ENCODE measurements at regions not wholly inside any gene's neighbourhood (a gene's known extent, or its start where the extent isn't known, plus 50 kb on each side); places are given as distances from the start of the nearest gene placed in this dataset.

DNA sequence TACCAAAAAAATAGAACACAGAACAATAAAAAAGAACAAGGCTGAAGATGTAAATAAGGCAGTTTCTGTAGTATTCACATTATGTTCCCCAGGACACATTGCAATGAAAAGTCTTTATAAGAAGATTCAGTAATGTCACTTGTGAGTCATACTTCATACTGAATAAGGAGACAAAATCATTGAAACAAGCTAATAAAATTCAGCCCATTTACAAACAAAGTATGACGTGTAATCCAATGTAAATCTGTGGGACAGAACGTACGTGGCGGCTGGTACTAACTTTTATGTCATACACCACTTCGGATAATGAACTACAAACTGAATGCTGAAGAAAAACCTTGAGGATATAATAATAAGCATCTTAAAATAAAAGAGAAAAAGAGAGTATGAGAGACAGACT is 512.8 kb upstream of the MIR17HG start:
- DNase-seq (ENCODE audit: low read depth in 1 of 2, low spot score in 1 of 2) = no peak
- H3K27ac ChIP-seq (replicated peaks) = no peak overlapping the region
- no peaks in the 10 kb centered on the region for H3K27me3 ChIP-seq (ENCODE audit: insufficient read depth, poor library complexity, severe bottlenecking)
- TF ChIP-seq GABPA (IDR thresholded peaks at IDR 0.05; ENCODE audit: low read depth) (no peak), SPI1 (IDR thresholded peaks at IDR 0.05; ENCODE audit: borderline replicate concordance, low read depth) (no peak), CTCF (IDR thresholded peaks at IDR 0.05; ENCODE audit: insufficient read depth, low read length) (no peak), POLR2AphosphoS5 (IDR thresholded peaks at IDR 0.05; ENCODE audit: low read depth) (no peak)
- TF ChIP-seq, protein P1, sequence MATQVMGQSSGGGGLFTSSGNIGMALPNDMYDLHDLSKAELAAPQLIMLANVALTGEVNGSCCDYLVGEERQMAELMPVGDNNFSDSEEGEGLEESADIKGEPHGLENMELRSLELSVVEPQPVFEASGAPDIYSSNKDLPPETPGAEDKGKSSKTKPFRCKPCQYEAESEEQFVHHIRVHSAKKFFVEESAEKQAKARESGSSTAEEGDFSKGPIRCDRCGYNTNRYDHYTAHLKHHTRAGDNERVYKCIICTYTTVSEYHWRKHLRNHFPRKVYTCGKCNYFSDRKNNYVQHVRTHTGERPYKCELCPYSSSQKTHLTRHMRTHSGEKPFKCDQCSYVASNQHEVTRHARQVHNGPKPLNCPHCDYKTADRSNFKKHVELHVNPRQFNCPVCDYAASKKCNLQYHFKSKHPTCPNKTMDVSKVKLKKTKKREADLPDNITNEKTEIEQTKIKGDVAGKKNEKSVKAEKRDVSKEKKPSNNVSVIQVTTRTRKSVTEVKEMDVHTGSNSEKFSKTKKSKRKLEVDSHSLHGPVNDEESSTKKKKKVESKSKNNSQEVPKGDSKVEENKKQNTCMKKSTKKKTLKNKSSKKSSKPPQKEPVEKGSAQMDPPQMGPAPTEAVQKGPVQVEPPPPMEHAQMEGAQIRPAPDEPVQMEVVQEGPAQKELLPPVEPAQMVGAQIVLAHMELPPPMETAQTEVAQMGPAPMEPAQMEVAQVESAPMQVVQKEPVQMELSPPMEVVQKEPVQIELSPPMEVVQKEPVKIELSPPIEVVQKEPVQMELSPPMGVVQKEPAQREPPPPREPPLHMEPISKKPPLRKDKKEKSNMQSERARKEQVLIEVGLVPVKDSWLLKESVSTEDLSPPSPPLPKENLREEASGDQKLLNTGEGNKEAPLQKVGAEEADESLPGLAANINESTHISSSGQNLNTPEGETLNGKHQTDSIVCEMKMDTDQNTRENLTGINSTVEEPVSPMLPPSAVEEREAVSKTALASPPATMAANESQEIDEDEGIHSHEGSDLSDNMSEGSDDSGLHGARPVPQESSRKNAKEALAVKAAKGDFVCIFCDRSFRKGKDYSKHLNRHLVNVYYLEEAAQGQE (IDR thresholded peaks at IDR 0.05; ENCODE audit: insufficient replicate concordance, low read depth) = no peak
- no peak overlapping the region for H3K4me3 ChIP-seq (replicated peaks; ENCODE audit: insufficient read depth, low read length)

- no peak overlapping the region for H3K4me3 ChIP-seq (replicated peaks; ENCODE audit: insufficient read depth, low read length)
- H3K27ac ChIP-seq (replicated peaks) = no peak overlapping the region
- DNase-seq (ENCODE audit: low read depth in 1 of 2, low spot score in 1 of 2) = no peak
- TF ChIP-seq, protein P1 (IDR thresholded peaks at IDR 0.05; ENCODE audit: insufficient replicate concordance, low read depth) = no peak
- TF ChIP-seq CTCF (IDR thresholded peaks at IDR 0.05; ENCODE audit: insufficient read depth, low read length) (no peak), POLR2AphosphoS5 (IDR thresholded peaks at IDR 0.05; ENCODE audit: low read depth) (no peak), GABPA (IDR thresholded peaks at IDR 0.05; ENCODE audit: low read depth) (no peak), SPI1 (IDR thresholded peaks at IDR 0.05; ENCODE audit: borderline replicate concordance, low read depth) (no peak)
- no peaks in the 10 kb centered on the region for H3K27me3 ChIP-seq (ENCODE audit: insufficient read depth, poor library complexity, severe bottlenecking)
Measured at GRCh38 chr13:90835826-90836225, 511.7 kb upstream of the MIR17HG start.

GRCh38 chr13:90838317-90838960 is 509.0 kb upstream of the MIR17HG start:
- TF ChIP-seq, protein P1 (IDR thresholded peaks at IDR 0.05; ENCODE audit: insufficient replicate concordance, low read depth) = no peak
- TF ChIP-seq CTCF (IDR thresholded peaks at IDR 0.05; ENCODE audit: insufficient read depth, low read length) (no peak), GABPA (IDR thresholded peaks at IDR 0.05; ENCODE audit: low read depth) (no peak), POLR2AphosphoS5 (IDR thresholded peaks at IDR 0.05; ENCODE audit: low read depth) (no peak), SPI1 (IDR thresholded peaks at IDR 0.05; ENCODE audit: borderline replicate concordance, low read depth) (no peak)
- Histone ChIP-seq H3K27ac (replicated peaks) (no peak overlapping the region), H3K4me3 (replicated peaks; ENCODE audit: insufficient read depth, low read length) (no peak overlapping the region), H3K27me3 (ENCODE audit: insufficient read depth, poor library complexity, severe bottlenecking) (no peaks in the 10 kb centered on the region)
- no peak for DNase-seq (ENCODE audit: low read depth in 1 of 2, low spot score in 1 of 2)
